Endodermal cell (in vitro differentiated cells): ENCODE measurements at regions not wholly inside any gene's neighbourhood (a gene's known extent, or its start where the extent isn't known, plus 50 kb on each side); places are given as distances from the start of the nearest gene placed in this dataset.
"Not testable (repeated sequence)": the region's sequence is repeated elsewhere in the genome, so short reads cannot be mapped to it uniquely, and the experiment has no call there.

ENCODE experiments used
- DNase-seq: peaks from one replicate; pipeline ENCODE4 v3.0.0-alpha.2; 2017
- H3K27ac ChIP-seq: 2 replicates; pipeline ENCODE4 v1.5.1; 2013; ENCODE audit warnings: mild to moderate bottlenecking, low read depth, low read length, moderate library complexity
- H3K27me3 ChIP-seq: 2 replicates; pipeline ENCODE4 v1.6.1; 2013; ENCODE audit warnings: mild to moderate bottlenecking, low read length, moderate library complexity; ENCODE audit not compliant: insufficient read depth, control insufficient read depth, poor library complexity, severe bottlenecking
- H3K36me3 ChIP-seq: 2 replicates; pipeline ENCODE4 v1.7.0; 2013; ENCODE audit warnings: mild to moderate bottlenecking, low read length, moderate library complexity; ENCODE audit not compliant: control insufficient read depth, insufficient read depth
- H3K4me1 ChIP-seq: one replicate; pipeline ENCODE4 v1.7.0; 2013; ENCODE audit warnings: low read length; ENCODE audit not compliant: control insufficient read depth, insufficient read depth
- H3K4me3 ChIP-seq: 2 replicates; pipeline ENCODE4 v1.5.1; 2013; ENCODE audit warnings: mild to moderate bottlenecking, low read length, moderate library complexity
- H3K9ac ChIP-seq: 2 replicates; pipeline ENCODE4 v1.6.1; 2013; ENCODE audit warnings: mild to moderate bottlenecking, low read length, moderate library complexity; ENCODE audit not compliant: poor library complexity, severe bottlenecking; ENCODE audit errors: extremely low read depth
- H3K9me3 ChIP-seq: 2 replicates; pipeline ENCODE4 v1.6.1; 2013; ENCODE audit warnings: mild to moderate bottlenecking, low read length, moderate library complexity; ENCODE audit not compliant: control insufficient read depth
- H3K27ac Mint-ChIP-seq: 2 replicates; pipeline ENCODE4 v1.8.0; 2020; ENCODE audit warnings: mixed read lengths
- H3K27me3 Mint-ChIP-seq: 2 replicates; pipeline ENCODE4 v1.8.0; 2021; ENCODE audit warnings: mild to moderate bottlenecking, mixed read lengths; ENCODE audit not compliant: insufficient read depth
- H3K36me3 Mint-ChIP-seq: 2 replicates; pipeline ENCODE4 v1.8.0; 2020; ENCODE audit warnings: low read depth, mixed read lengths
- H3K4me1 Mint-ChIP-seq: 2 replicates; pipeline ENCODE4 v1.8.0; 2020; ENCODE audit warnings: mixed read lengths
- H3K4me3 Mint-ChIP-seq: 2 replicates; pipeline ENCODE4 v1.8.0; 2020; ENCODE audit warnings: mild to moderate bottlenecking, moderate library complexity, mixed read lengths
- H3K9me3 Mint-ChIP-seq: 2 replicates; pipeline ENCODE4 v1.8.0; 2020; ENCODE audit warnings: mild to moderate bottlenecking, mixed read lengths
- CTCF ChIP-seq: fragments of 200-600 bp; sonication (generic); conservative IDR thresholded peaks from 2 replicates; pipeline ENCODE4 v1.5.0; 2021; ENCODE audit warnings: antibody characterized with exemption, mild to moderate bottlenecking
- WGBS, 2 experiments: methylation state at CpG; one replicate each; pipeline versions ENCODE4 v1.1.5 to v1.1.7; 2013; ENCODE audit warnings: missing lambda C conversion rate in 2 of 2, mixed read lengths in 1 of 2; ENCODE audit not compliant: insufficient coverage in 1 of 2, insufficient read length in 1 of 2; 5-methylcytosine and 5-hydroxymethylcytosine counted together

DNA sequence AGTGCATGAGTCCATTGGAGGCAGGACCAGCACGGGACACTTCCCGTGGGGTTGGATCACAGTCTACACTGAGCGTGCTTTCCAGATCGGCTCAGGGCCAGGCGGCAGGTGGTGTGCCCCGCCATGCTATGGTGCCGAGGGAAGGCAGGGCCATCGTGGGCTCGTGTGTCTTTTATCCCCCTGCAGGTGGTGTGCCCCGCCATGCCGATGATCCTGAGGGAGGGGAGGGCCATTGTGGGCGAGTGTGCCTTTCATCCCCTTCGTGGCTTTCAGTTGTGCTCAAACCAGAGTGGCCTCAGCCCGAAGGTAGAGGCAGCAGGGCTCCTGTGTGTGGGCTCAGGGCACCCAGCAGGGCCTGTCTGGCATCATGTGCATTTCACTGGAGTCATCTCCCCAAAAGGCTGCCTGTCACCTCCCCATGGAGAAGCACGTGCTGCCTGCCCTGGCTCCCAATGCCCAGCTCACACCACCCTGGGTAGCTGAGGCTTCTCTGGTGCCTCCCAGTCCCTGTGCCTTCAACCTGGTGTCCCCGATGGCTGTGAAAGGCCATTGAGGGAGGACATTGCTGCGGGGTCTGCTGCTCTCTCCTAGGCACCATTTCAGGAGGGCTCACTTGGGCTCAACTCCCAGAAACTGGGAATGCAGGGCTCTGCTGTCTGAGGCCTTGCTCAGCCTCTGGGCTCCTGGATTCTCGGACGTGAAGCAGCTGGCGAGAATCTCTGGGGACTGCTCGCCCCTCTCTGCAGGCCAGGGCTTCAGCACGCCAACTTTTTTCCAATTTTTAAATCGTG, 207.6 kb downstream of the NPIPB11 start:
- no peak overlapping the region for H3K4me3 Mint-ChIP-seq
- H3K9me3 Mint-ChIP-seq, result no peaks in the 10 kb centered on the region
- TF ChIP-seq CTCF, result no peak
- H3K4me1 Mint-ChIP-seq, result peaks cover 16% of the 10 kb centered on the region
- no peaks in the 10 kb centered on the region for H3K27me3 ChIP-seq
- H3K27me3 Mint-ChIP-seq, result peaks cover 25% of the 10 kb centered on the region
- H3K4me1 ChIP-seq, result no peaks in the 10 kb centered on the region
- no peak overlapping the region for H3K4me3 ChIP-seq
- no peak overlapping the region for H3K27ac Mint-ChIP-seq
- H3K9ac ChIP-seq, result no peak overlapping the region
- H3K36me3 ChIP-seq, result no peaks in the 10 kb centered on the region
- peak; percentile 32 for DNase-seq
- 84 to 89% methylated on average over 23 of the region's 23 CpGs for WGBS, 2 experiments
- no peaks in the 10 kb centered on the region for H3K36me3 Mint-ChIP-seq
- H3K9me3 ChIP-seq, result no peaks in the 10 kb centered on the region
- H3K27ac ChIP-seq, result no peak overlapping the region

DNA sequence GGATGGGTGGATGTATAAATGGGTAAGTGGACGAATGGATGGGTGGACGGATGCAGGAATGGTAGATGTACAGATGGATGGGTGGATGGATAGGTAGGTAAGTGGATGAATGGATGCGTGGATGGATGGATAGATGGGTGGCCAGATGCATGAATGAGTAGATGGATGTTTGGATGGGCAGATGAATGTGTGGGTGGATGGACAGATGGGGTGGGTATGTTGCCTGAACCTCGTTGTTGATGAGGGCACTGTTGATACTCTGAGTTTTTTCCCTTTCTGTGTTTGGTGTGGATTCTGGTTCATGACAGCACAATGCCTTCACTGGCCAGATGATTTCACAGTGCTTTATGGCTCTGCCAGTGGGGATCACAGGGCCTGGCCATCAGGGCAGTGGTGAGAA, 208.3 kb downstream of the NPIPB11 start:
- H3K27ac ChIP-seq, result no peak overlapping the region
- Mint-ChIP-seq H3K27ac (no peak overlapping the region), H3K4me3 (no peak overlapping the region), H3K9me3 (no peaks in the 10 kb centered on the region), H3K4me1 (peaks cover 16% of the 10 kb centered on the region), H3K36me3 (no peaks in the 10 kb centered on the region), H3K27me3 (peaks cover 19% of the 10 kb centered on the region)
- no peaks in the 10 kb centered on the region for H3K27me3 ChIP-seq
- H3K36me3 ChIP-seq, result no peaks in the 10 kb centered on the region
- DNase-seq, result no peak
- WGBS, 2 experiments, result 93 to 94% methylated on average over 3 to 4 of the region's 4 CpGs
- H3K4me3 ChIP-seq, result no peak overlapping the region
- H3K9ac ChIP-seq, result no peak overlapping the region
- H3K9me3 ChIP-seq, result no peaks in the 10 kb centered on the region
- no peaks in the 10 kb centered on the region for H3K4me1 ChIP-seq
- no peak for TF ChIP-seq CTCF

GRCh38 chr16:29197494-29198100, 208.9 kb downstream of the NPIPB11 start:
- H3K27ac ChIP-seq, H3K27ac Mint-ChIP-seq, H3K9me3 Mint-ChIP-seq, H3K4me3 Mint-ChIP-seq, H3K27me3 ChIP-seq, H3K4me3 ChIP-seq, H3K36me3 Mint-ChIP-seq, H3K4me1 ChIP-seq, DNase-seq, H3K36me3 ChIP-seq, H3K9me3 ChIP-seq, H3K9ac ChIP-seq: not testable (repeated sequence)
- 87 to 95% methylated on average over 3 to 5 of the region's 5 CpGs for WGBS, 2 experiments
- Mint-ChIP-seq H3K4me1 (peaks cover 12% of the 10 kb centered on the region), H3K27me3 (peaks cover 15% of the 10 kb centered on the region)

- not testable (repeated sequence) for DNase-seq, H3K4me3 Mint-ChIP-seq, H3K4me1 Mint-ChIP-seq, H3K27me3 ChIP-seq, H3K36me3 Mint-ChIP-seq, H3K27ac Mint-ChIP-seq, H3K27ac ChIP-seq, H3K9me3 ChIP-seq, H3K9me3 Mint-ChIP-seq, H3K4me3 ChIP-seq, H3K4me1 ChIP-seq, H3K36me3 ChIP-seq, H3K9ac ChIP-seq
- peaks cover 13% of the 10 kb centered on the region for H3K27me3 Mint-ChIP-seq
- WGBS, 2 experiments, result 100% methylated on average over 1 of the region's 1 CpG; no CpG with 5 or more reads in 1 of the 2 experiments
Observed at GRCh38 chr16:29196746-29197145, 209.8 kb downstream of the NPIPB11 start.

DNA sequence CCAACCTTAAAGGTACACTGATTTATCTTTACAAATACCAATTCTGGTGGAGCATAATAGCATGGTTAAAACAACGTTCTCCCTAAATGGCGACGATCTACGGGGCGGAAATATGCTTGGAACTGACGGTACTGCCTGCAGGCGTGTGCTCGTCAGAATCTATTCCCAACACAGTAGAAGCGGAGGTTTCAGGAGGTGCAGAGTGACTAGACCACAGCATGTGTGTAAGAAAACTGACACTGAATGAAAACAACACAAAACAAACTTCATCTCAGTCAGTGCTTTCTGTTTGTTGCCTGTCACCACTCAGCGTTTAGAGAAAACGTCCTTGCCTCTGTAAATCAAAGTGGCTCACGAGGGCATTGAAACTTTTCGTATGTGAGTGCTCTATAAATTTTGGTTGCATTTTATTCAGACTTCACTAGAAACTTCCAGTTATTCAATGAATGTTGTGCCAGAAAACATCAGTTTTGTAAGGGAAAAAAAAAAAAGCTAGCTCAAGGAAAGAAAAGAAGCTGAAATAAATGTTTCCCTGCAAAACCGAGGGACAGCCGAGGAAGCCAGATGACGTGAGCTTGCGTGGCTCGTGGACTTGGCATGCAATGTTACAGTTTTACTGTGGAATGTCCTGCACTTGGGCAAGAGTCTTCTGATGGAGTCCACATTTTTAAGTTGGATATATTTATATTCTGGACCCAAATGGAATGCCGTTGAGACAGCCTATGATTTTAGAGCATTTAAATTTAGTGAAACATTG, 210.4 kb downstream of the LAT start:
- H3K27me3 Mint-ChIP-seq, H3K36me3 Mint-ChIP-seq, H3K27me3 ChIP-seq, H3K9me3 Mint-ChIP-seq, H3K27ac Mint-ChIP-seq, H3K4me3 ChIP-seq, H3K4me1 Mint-ChIP-seq, H3K36me3 ChIP-seq, H3K9me3 ChIP-seq, H3K27ac ChIP-seq, DNase-seq, H3K4me3 Mint-ChIP-seq, H3K9ac ChIP-seq, H3K4me1 ChIP-seq: not testable (repeated sequence)
- 89 to 91% methylated on average over 11 to 18 of the region's 19 CpGs for WGBS, 2 experiments
